ENCODE measurements at regions not wholly inside any gene's neighbourhood (a gene's known extent, or its start where the extent isn't known, plus 50 kb on each side); places are given as distances from the start of the nearest gene placed in this dataset.

- Histone ChIP-seq H3K4me1 (ENCODE audit: control insufficient read depth in 1 of 2, insufficient read depth in 1 of 2, low read depth in 1 of 2, low read length in 1 of 2) (no peaks in the 10 kb centered on the region), H3K9me3 (no peaks in the 10 kb centered on the region), H3K36me3 (no peaks in the 10 kb centered on the region), H3K27me3 (no peaks in the 10 kb centered on the region), H3K4me3 (ENCODE audit: low read depth in 1 of 2, low read length in 1 of 2) (no peak overlapping the region), H3K27ac (no peak overlapping the region)
- TF ChIP-seq CTCF (IDR thresholded peaks at IDR 0.05) = no peak
These were observed 423.8 kb upstream of the ID4 start for GRCh38 chr6:19413323-19413722.

GRCh38 chr6:19415605-19416326, 421.4 kb upstream of the ID4 start:
- Histone ChIP-seq H3K27me3 (no peaks in the 10 kb centered on the region), H3K36me3 (no peaks in the 10 kb centered on the region), H3K4me1 (ENCODE audit: control insufficient read depth in 1 of 2, insufficient read depth in 1 of 2, low read depth in 1 of 2, low read length in 1 of 2) (no peaks in the 10 kb centered on the region), H3K27ac (no peak overlapping the region), H3K4me3 (ENCODE audit: low read depth in 1 of 2, low read length in 1 of 2) (no peak overlapping the region), H3K9me3 (no peaks in the 10 kb centered on the region)
- TF ChIP-seq CTCF (IDR thresholded peaks at IDR 0.05) = no peak

- no peak overlapping the region for H3K4me3 ChIP-seq (ENCODE audit: low read depth in 1 of 2, low read length in 1 of 2)
- H3K27ac ChIP-seq = no peak overlapping the region
- H3K9me3 ChIP-seq = no peaks in the 10 kb centered on the region
- no peaks in the 10 kb centered on the region for H3K4me1 ChIP-seq (ENCODE audit: control insufficient read depth in 1 of 2, insufficient read depth in 1 of 2, low read depth in 1 of 2, low read length in 1 of 2)
- TF ChIP-seq CTCF (IDR thresholded peaks at IDR 0.05) = no peak
- H3K27me3 ChIP-seq = no peaks in the 10 kb centered on the region
- H3K36me3 ChIP-seq = no peaks in the 10 kb centered on the region
These were observed 420.4 kb upstream of the ID4 start for GRCh38 chr6:19416811-19417210.

GRCh38 chr6:19417713-19418112, 419.5 kb upstream of the ID4 start:
- TF ChIP-seq CTCF (IDR thresholded peaks at IDR 0.05) = no peak
- Histone ChIP-seq H3K4me1 (ENCODE audit: control insufficient read depth in 1 of 2, insufficient read depth in 1 of 2, low read depth in 1 of 2, low read length in 1 of 2) (no peaks in the 10 kb centered on the region), H3K36me3 (no peaks in the 10 kb centered on the region), H3K4me3 (ENCODE audit: low read depth in 1 of 2, low read length in 1 of 2) (no peak overlapping the region), H3K9me3 (no peaks in the 10 kb centered on the region), H3K27me3 (no peaks in the 10 kb centered on the region), H3K27ac (no peak overlapping the region)

GRCh38 chr6:19424853-19425252, 412.3 kb upstream of the ID4 start:
- H3K4me3 ChIP-seq (ENCODE audit: low read depth in 1 of 2, low read length in 1 of 2) = no peak overlapping the region
- no peaks in the 10 kb centered on the region for H3K27me3 ChIP-seq
- H3K9me3 ChIP-seq = no peaks in the 10 kb centered on the region
- no peaks in the 10 kb centered on the region for H3K36me3 ChIP-seq
- no peaks in the 10 kb centered on the region for H3K4me1 ChIP-seq (ENCODE audit: control insufficient read depth in 1 of 2, insufficient read depth in 1 of 2, low read depth in 1 of 2, low read length in 1 of 2)
- H3K27ac ChIP-seq = no peak overlapping the region
- TF ChIP-seq CTCF (IDR thresholded peaks at IDR 0.05) = no peak
